ENCODE measurements at regions not wholly inside any gene's neighbourhood (a gene's known extent, or its start where the extent isn't known, plus 50 kb on each side); places are given as distances from the start of the nearest gene placed in this dataset.

GRCh38 chr17:68143425-68143824 lies 104.4 kb upstream of the AMZ2 start:
- intact Hi-C loops (cut with DNase I): no loop called here
- H3K27ac ChIP-seq: no peak overlapping the region
- no peak overlapping the region for H3K4me3 ChIP-seq
- H3K4me1 ChIP-seq: no peaks in the 10 kb centered on the region
- H3K36me3 ChIP-seq: no peaks in the 10 kb centered on the region
- no peak for DNase-seq (ENCODE audit: extremely low spot score in 2 of 2)
- no peaks in the 10 kb centered on the region for H3K9me3 ChIP-seq
- no peak for TF ChIP-seq POLR2A (IDR thresholded peaks at IDR 0.05)
- TF ChIP-seq, protein P1, sequence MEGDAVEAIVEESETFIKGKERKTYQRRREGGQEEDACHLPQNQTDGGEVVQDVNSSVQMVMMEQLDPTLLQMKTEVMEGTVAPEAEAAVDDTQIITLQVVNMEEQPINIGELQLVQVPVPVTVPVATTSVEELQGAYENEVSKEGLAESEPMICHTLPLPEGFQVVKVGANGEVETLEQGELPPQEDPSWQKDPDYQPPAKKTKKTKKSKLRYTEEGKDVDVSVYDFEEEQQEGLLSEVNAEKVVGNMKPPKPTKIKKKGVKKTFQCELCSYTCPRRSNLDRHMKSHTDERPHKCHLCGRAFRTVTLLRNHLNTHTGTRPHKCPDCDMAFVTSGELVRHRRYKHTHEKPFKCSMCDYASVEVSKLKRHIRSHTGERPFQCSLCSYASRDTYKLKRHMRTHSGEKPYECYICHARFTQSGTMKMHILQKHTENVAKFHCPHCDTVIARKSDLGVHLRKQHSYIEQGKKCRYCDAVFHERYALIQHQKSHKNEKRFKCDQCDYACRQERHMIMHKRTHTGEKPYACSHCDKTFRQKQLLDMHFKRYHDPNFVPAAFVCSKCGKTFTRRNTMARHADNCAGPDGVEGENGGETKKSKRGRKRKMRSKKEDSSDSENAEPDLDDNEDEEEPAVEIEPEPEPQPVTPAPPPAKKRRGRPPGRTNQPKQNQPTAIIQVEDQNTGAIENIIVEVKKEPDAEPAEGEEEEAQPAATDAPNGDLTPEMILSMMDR (IDR thresholded peaks at IDR 0.05): no peak
- no peak for TF ChIP-seq POLR2AphosphoS5 (IDR thresholded peaks at IDR 0.05; ENCODE audit: insufficient read depth in 1 of 2, low read depth in 1 of 2)
- H3K27me3 ChIP-seq: no peaks in the 10 kb centered on the region

DNA sequence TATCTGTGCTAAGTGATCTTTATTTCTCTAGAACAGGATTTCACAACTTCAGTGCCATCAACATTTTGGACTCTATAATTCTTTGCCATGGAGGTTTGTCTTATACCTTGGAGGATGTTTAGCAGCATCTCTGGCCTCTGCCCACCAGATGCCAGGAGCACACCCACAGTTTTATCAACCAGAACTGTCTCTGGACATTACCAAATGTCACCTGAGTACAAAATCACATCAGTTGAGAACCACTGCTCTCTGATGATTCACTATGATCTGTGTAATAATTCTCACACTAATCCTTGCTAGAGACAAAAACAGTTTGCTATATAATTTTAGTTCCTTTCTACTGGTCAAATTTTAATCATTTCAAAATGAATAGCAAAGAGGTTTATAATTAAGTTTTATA lies 102.8 kb upstream of the AMZ2 start:
- DNase-seq (ENCODE audit: extremely low spot score in 2 of 2): no peak
- Histone ChIP-seq H3K36me3 (no peaks in the 10 kb centered on the region), H3K9me3 (no peaks in the 10 kb centered on the region), H3K4me3 (no peak overlapping the region), H3K4me1 (no peaks in the 10 kb centered on the region), H3K27me3 (no peaks in the 10 kb centered on the region), H3K27ac (no peak overlapping the region)
- intact Hi-C loops (cut with DNase I): loop anchor here (2.0 kb wide), 1 partner anchor 14 kb away; no protein-coding TSS in a partner anchor
- TF ChIP-seq POLR2A (IDR thresholded peaks at IDR 0.05): no peak
- TF ChIP-seq, protein P1 (IDR thresholded peaks at IDR 0.05): no peak
- no peak for TF ChIP-seq POLR2AphosphoS5 (IDR thresholded peaks at IDR 0.05; ENCODE audit: insufficient read depth in 1 of 2, low read depth in 1 of 2)

- intact Hi-C loops (cut with DNase I): no loop called here
- H3K4me3 ChIP-seq: no peak overlapping the region
- no peak for DNase-seq (ENCODE audit: extremely low spot score in 2 of 2)
- no peaks in the 10 kb centered on the region for H3K36me3 ChIP-seq
- no peaks in the 10 kb centered on the region for H3K27me3 ChIP-seq
- H3K4me1 ChIP-seq: no peaks in the 10 kb centered on the region
- no peak overlapping the region for H3K27ac ChIP-seq
- TF ChIP-seq, protein P1 (IDR thresholded peaks at IDR 0.05): no peak
- TF ChIP-seq POLR2AphosphoS5 (IDR thresholded peaks at IDR 0.05; ENCODE audit: insufficient read depth in 1 of 2, low read depth in 1 of 2) (no peak), POLR2A (IDR thresholded peaks at IDR 0.05) (no peak)
- H3K9me3 ChIP-seq: no peaks in the 10 kb centered on the region
These were observed 98.9 kb upstream of the AMZ2 start for GRCh38 chr17:68148936-68149335.

DNA sequence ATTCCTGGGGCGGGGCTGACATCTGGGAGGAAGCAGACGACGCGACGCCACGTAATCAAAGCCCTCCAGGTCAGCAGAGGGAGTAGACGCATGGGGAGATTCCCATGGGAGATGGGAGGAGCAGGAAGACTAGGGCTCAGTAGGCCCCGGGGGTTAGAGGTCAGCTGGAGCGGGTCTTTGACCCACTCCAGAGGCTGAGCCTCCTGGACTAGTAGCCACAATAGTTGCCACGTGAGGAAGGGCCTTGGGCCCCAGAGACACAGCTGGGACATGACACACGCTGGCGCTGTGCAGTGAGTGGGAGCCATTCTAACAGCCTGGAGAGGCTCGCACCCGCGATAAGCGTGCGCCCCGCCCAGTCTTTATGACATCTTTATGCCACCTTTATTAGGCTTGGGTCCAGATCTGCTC lies 95.7 kb upstream of the AMZ2 start:
- DNase-seq (ENCODE audit: extremely low spot score in 2 of 2): no peak
- H3K9me3 ChIP-seq: no peaks in the 10 kb centered on the region
- no peak overlapping the region for H3K4me3 ChIP-seq
- H3K27ac ChIP-seq: no peak overlapping the region
- H3K36me3 ChIP-seq: no peaks in the 10 kb centered on the region
- H3K27me3 ChIP-seq: no peaks in the 10 kb centered on the region
- TF ChIP-seq POLR2A (IDR thresholded peaks at IDR 0.05) (no peak), POLR2AphosphoS5 (IDR thresholded peaks at IDR 0.05; ENCODE audit: insufficient read depth in 1 of 2, low read depth in 1 of 2) (no peak)
- TF ChIP-seq, protein P1 (IDR thresholded peaks at IDR 0.05): no peak
- intact Hi-C loops (cut with DNase I): no loop called here
- H3K4me1 ChIP-seq: no peaks in the 10 kb centered on the region

GRCh38 chr17:68155692-68156091 lies 92.2 kb upstream of the AMZ2 start:
- no peak for DNase-seq (ENCODE audit: extremely low spot score in 2 of 2)
- TF ChIP-seq, protein P1 (IDR thresholded peaks at IDR 0.05): no peak
- no peak for TF ChIP-seq POLR2A (IDR thresholded peaks at IDR 0.05)
- TF ChIP-seq POLR2AphosphoS5 (IDR thresholded peaks at IDR 0.05; ENCODE audit: insufficient read depth in 1 of 2, low read depth in 1 of 2): no peak
- Histone ChIP-seq H3K27me3 (no peaks in the 10 kb centered on the region), H3K4me1 (no peaks in the 10 kb centered on the region), H3K36me3 (no peaks in the 10 kb centered on the region), H3K9me3 (no peaks in the 10 kb centered on the region), H3K4me3 (no peak overlapping the region), H3K27ac (no peak overlapping the region)
- intact Hi-C loops (cut with DNase I): no loop called here

Measured in vagina (tissue), 2 donors.